OCI-LY7 (cell line): ENCODE measurements at regions not wholly inside any gene's neighbourhood (a gene's known extent, or its start where the extent isn't known, plus 50 kb on each side); places are given as distances from the start of the nearest gene placed in this dataset.

ENCODE experiments used
- BruUV-seq: library from RNA; stranded (reverse); fragments of 400-500 nt; replicated peaks from 2 replicates; lab custom pipeline; 2021; lab: Mats Ljungman, UMichigan
- CTCF ChIA-PET: fragments of 300-600 bp; sonication (Branson Sonifier 250); formaldehyde crosslinking; loops from one replicate; lab custom pipeline; 2022; ENCODE audit warnings: antibody characterized with exemption; ENCODE audit not compliant: unreplicated experiment; lab: Charles Lee
- POLR2A ChIA-PET: fragments of 300-600 bp; sonication (Branson Sonifier 250); formaldehyde crosslinking; loops from one replicate; lab custom pipeline; 2022; ENCODE audit warnings: antibody characterized with exemption; lab: Charles Lee
- DNase-seq: peaks from one replicate; pipeline ENCODE4 v3.0.0-alpha.2; 2015; ENCODE audit warnings: low spot score
- H2AFZ ChIP-seq: fragments of 200-600 bp; sonication (generic), shearing (Covaris generic); 2 replicates; pipeline ENCODE4 v1.6.1; 2014; ENCODE audit warnings: mild to moderate bottlenecking, antibody characterized with exemption, low read length, moderate library complexity
- H3K27ac ChIP-seq: fragments of 200-600 bp; sonication (generic); 2 replicates; pipeline ENCODE4 v1.5.1; 2014; ENCODE audit warnings: mixed run types, low read depth, mild to moderate bottlenecking, moderate library complexity, low read length, inconsistent platforms; ENCODE audit not compliant: poor library complexity, severe bottlenecking
- H3K36me3 ChIP-seq: fragments of 200-600 bp; sonication (generic); 2 replicates; pipeline ENCODE4 v1.6.1; 2014; ENCODE audit warnings: mild to moderate bottlenecking, antibody characterized with exemption, low read length, moderate library complexity, mixed read lengths; ENCODE audit not compliant: insufficient read depth
- H3K4me1 ChIP-seq: fragments of 200-600 bp; sonication (generic); 2 replicates; pipeline ENCODE4 v1.5.1; 2014; ENCODE audit warnings: mild to moderate bottlenecking, low read length; ENCODE audit not compliant: insufficient read depth, poor library complexity, severe bottlenecking
- H3K4me2 ChIP-seq: fragments of 200-600 bp; sonication (generic); 2 replicates; pipeline ENCODE4 v1.6.1; 2014; ENCODE audit warnings: mild to moderate bottlenecking, low read length
- H3K4me3 ChIP-seq: fragments of 200-600 bp; sonication (generic); 2 replicates; pipeline ENCODE4 v1.5.1; 2014; ENCODE audit warnings: mild to moderate bottlenecking, low read depth, low read length; ENCODE audit not compliant: poor library complexity, severe bottlenecking
- H3K79me2 ChIP-seq: fragments of 200-600 bp; sonication (generic); 2 replicates; pipeline ENCODE4 v1.6.1; 2016; ENCODE audit warnings: low read depth, mild to moderate bottlenecking, low read length, moderate library complexity, mixed read lengths; ENCODE audit not compliant: insufficient read depth
- H3K9me2 ChIP-seq: fragments of 200-600 bp; sonication (generic); 2 replicates; pipeline ENCODE4 v1.6.1; 2016; ENCODE audit warnings: mild to moderate bottlenecking, low read length, mixed read lengths; ENCODE audit not compliant: insufficient read depth
- H3K9me3 ChIP-seq: fragments of 200-600 bp; sonication (generic); 2 replicates; pipeline ENCODE4 v1.6.1; 2014; ENCODE audit warnings: mild to moderate bottlenecking, mixed run types, low read length, mixed read lengths
- H4K20me1 ChIP-seq: fragments of 200-600 bp; sonication (generic); 2 replicates; pipeline ENCODE4 v1.6.1; 2014; ENCODE audit warnings: mild to moderate bottlenecking, antibody characterized with exemption, low read length, moderate library complexity, mixed read lengths; ENCODE audit not compliant: insufficient read depth
- CTCF ChIP-seq: fragments of 200-600 bp; sonication (generic); conservative IDR thresholded peaks from 2 replicates; pipeline ENCODE4 v1.5.1; 2014; ENCODE audit warnings: mild to moderate bottlenecking, antibody characterized with exemption, low read length, moderate library complexity, mixed read lengths
- EZH2phosphoT487 ChIP-seq: fragments of 200-600 bp; sonication (generic); IDR thresholded peaks from 2 replicates; pipeline ENCODE4 v1.6.1; 2018; ENCODE audit warnings: low read depth, borderline replicate concordance, mild to moderate bottlenecking, mixed run types, antibody characterized with exemption, low read length, moderate library complexity, mixed read lengths
- intact Hi-C: fragments of 100-400 bp; cut with micrococcal nuclease; formaldehyde crosslinking; loops from one replicate; pipeline ENCODE4 v1.10.0; 2022; ENCODE audit not compliant: unreplicated experiment

GRCh38 chr4:85268188-85268587 lies 206.8 kb upstream of the ARHGAP24 start:
- H3K9me2 ChIP-seq: no peaks in the 10 kb centered on the region
- DNase-seq: no peak
- no peak overlapping the region for H3K4me3 ChIP-seq
- no peak overlapping the region for H3K27ac ChIP-seq
- H3K4me1 ChIP-seq: no peaks in the 10 kb centered on the region
- H3K4me2 ChIP-seq: no peak overlapping the region
- TF ChIP-seq EZH2phosphoT487: no peak
- TF ChIP-seq CTCF: no peak
- intact Hi-C loops: no loop called here
- H3K9me3 ChIP-seq: no peaks in the 10 kb centered on the region
- H3K36me3 ChIP-seq: no peaks in the 10 kb centered on the region
- H4K20me1 ChIP-seq: no peaks in the 10 kb centered on the region
- no peak overlapping the region for H2AFZ ChIP-seq
- POLR2A ChIA-PET: no interaction called here
- no peaks in the 10 kb centered on the region for H3K79me2 ChIP-seq
- CTCF ChIA-PET: no interaction called here
- BruUV-seq: no TSS peak

GRCh38 chr4:85268961-85269360 lies 206.0 kb upstream of the ARHGAP24 start:
- no peak overlapping the region for H3K27ac ChIP-seq
- TF ChIP-seq CTCF (no peak), EZH2phosphoT487 (no peak)
- no peak overlapping the region for H3K4me2 ChIP-seq
- no peaks in the 10 kb centered on the region for H3K4me1 ChIP-seq
- H3K9me2 ChIP-seq: no peaks in the 10 kb centered on the region
- no peaks in the 10 kb centered on the region for H3K9me3 ChIP-seq
- intact Hi-C loops: no loop called here
- H2AFZ ChIP-seq: no peak overlapping the region
- ChIA-PET CTCF (no interaction called here), POLR2A (no interaction called here)
- DNase-seq: no peak
- H4K20me1 ChIP-seq: no peaks in the 10 kb centered on the region
- H3K79me2 ChIP-seq: no peaks in the 10 kb centered on the region
- no TSS peak for BruUV-seq
- no peak overlapping the region for H3K4me3 ChIP-seq
- H3K36me3 ChIP-seq: no peaks in the 10 kb centered on the region

GRCh38 chr4:85274955-85275354 lies 200.0 kb upstream of the ARHGAP24 start:
- CTCF ChIA-PET: no interaction called here
- Histone ChIP-seq H3K79me2 (no peaks in the 10 kb centered on the region), H3K4me3 (no peak overlapping the region), H2AFZ (no peak overlapping the region), H4K20me1 (no peaks in the 10 kb centered on the region), H3K27ac (no peak overlapping the region), H3K4me2 (no peak overlapping the region), H3K36me3 (no peaks in the 10 kb centered on the region), H3K4me1 (no peaks in the 10 kb centered on the region), H3K9me3 (no peaks in the 10 kb centered on the region), H3K9me2 (no peaks in the 10 kb centered on the region)
- intact Hi-C loops: no loop called here
- BruUV-seq: no TSS peak
- POLR2A ChIA-PET: no interaction called here
- DNase-seq: no peak
- no peak for TF ChIP-seq CTCF
- no peak for TF ChIP-seq EZH2phosphoT487
